ENCODE measurements at regions not wholly inside any gene's neighbourhood (a gene's known extent, or its start where the extent isn't known, plus 50 kb on each side); places are given as distances from the start of the nearest gene placed in this dataset.
A peak's percentile ranks its signal among the peaks of the same experiment; 100 is the strongest.

DNA sequence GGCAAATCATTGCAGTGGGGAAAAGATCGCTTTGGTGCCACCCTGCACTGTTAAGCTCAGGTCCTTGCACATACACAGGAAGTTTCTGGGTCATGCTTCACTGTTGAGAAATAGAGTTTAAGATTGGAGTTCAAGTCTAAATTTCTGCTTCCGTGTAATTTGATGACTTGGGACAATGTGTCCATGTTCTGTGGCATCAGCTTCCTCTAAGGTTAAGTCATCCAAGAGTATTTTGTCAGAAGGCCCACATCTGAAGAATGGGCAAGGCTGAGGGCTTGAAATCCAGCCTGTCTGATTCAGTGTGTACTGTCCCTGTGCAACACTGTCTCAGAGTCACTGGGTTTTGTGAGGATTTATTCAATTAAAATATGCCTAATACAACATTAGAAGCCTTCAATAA is 880.7 kb downstream of the SUCLG1 start:
- Histone ChIP-seq H3F3A (ENCODE audit: low read length, unreplicated experiment) (no peaks in the 10 kb centered on the region), H3K27me3 (ENCODE audit: low read length) (no peaks in the 10 kb centered on the region), H3K4me1 (ENCODE audit: insufficient read depth, low read length) (no peaks in the 10 kb centered on the region), H3K79me2 (ENCODE audit: low read length) (no peaks in the 10 kb centered on the region), H3K9me2 (replicated peaks; ENCODE audit: low read length) (no peaks in the 10 kb centered on the region), H4K20me1 (ENCODE audit: low read length) (no peaks in the 10 kb centered on the region), H3K4me2 (ENCODE audit: low read length) (no peak overlapping the region), H3K9me3 (ENCODE audit: low read length) (no peaks in the 10 kb centered on the region), H2AFZ (ENCODE audit: low read length) (no peak overlapping the region), H3K9ac (ENCODE audit: low read length) (no peak overlapping the region), H3K27ac (ENCODE audit: low read length) (no peak overlapping the region), H3K36me3 (ENCODE audit: low read depth, low read length) (no peaks in the 10 kb centered on the region), H3K4me3 (ENCODE audit: low read length) (no peak overlapping the region)
- intact Hi-C loops (cut with micrococcal nuclease): no loop called here
- no TSS peak for BruUV-seq (replicated peaks)
- ChIA-PET POLR2A (ENCODE audit: unreplicated experiment) (interaction anchor here (0.6 kb wide), 1 partner anchor 27 kb away, joined by 3 read pairs; no protein-coding TSS in a partner anchor), CTCF (no interaction called here)
- no peak for ATAC-seq
- peak; percentile 11 for DNase-seq
- no peak for TF ChIP-seq EZH2phosphoT487 (IDR thresholded peaks at IDR 0.05; ENCODE audit: borderline replicate concordance, low read length)
- TF ChIP-seq, protein P1, sequence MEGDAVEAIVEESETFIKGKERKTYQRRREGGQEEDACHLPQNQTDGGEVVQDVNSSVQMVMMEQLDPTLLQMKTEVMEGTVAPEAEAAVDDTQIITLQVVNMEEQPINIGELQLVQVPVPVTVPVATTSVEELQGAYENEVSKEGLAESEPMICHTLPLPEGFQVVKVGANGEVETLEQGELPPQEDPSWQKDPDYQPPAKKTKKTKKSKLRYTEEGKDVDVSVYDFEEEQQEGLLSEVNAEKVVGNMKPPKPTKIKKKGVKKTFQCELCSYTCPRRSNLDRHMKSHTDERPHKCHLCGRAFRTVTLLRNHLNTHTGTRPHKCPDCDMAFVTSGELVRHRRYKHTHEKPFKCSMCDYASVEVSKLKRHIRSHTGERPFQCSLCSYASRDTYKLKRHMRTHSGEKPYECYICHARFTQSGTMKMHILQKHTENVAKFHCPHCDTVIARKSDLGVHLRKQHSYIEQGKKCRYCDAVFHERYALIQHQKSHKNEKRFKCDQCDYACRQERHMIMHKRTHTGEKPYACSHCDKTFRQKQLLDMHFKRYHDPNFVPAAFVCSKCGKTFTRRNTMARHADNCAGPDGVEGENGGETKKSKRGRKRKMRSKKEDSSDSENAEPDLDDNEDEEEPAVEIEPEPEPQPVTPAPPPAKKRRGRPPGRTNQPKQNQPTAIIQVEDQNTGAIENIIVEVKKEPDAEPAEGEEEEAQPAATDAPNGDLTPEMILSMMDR (conservative IDR thresholded peaks at IDR 0.05; ENCODE audit: low read depth, low read length): no peak

DNA sequence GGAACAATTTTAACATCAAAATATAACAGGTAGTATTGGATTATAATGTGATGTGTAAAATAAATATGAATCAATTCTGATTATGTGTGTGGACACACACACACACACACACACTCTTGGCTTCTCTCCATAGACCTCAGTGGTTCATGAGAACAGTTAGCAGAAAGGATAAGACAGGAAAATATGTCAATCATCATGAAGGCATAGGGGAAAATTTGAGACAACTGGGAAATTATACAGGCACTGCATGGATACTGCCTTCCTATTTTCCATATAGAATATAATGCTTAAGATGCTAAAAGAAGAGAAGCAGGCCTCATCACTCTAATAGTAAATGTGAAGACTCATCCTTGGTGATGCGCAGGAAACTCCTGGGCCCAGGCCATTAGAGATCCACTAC is 884.5 kb downstream of the SUCLG1 start:
- no peak for TF ChIP-seq EZH2 (IDR thresholded peaks at IDR 0.05; ENCODE audit: low read length, unreplicated experiment)
- no peak for TF ChIP-seq EZH2phosphoT487 (IDR thresholded peaks at IDR 0.05; ENCODE audit: borderline replicate concordance, low read length)
- TF ChIP-seq, protein P1 (conservative IDR thresholded peaks at IDR 0.05; ENCODE audit: low read depth, low read length): no peak
- DNase-seq (no peak), ATAC-seq (no peak)
- Histone ChIP-seq H3F3A (ENCODE audit: low read length, unreplicated experiment) (no peaks in the 10 kb centered on the region), H4K20me1 (ENCODE audit: low read length) (no peaks in the 10 kb centered on the region), H3K4me2 (ENCODE audit: low read length) (no peak overlapping the region), H3K36me3 (ENCODE audit: low read depth, low read length) (no peaks in the 10 kb centered on the region), H3K4me1 (ENCODE audit: insufficient read depth, low read length) (0 out of 2 replicates have a peak, but pooled peaks cover 4% of the 10 kb centered on the region), H3K9me2 (replicated peaks; ENCODE audit: low read length) (no peaks in the 10 kb centered on the region), H3K27me3 (ENCODE audit: low read length) (no peaks in the 10 kb centered on the region), H2AFZ (ENCODE audit: low read length) (no peak overlapping the region), H3K27ac (ENCODE audit: low read length) (no peak overlapping the region), H3K9ac (ENCODE audit: low read length) (no peak overlapping the region), H3K9me3 (ENCODE audit: low read length) (no peaks in the 10 kb centered on the region), H3K4me3 (ENCODE audit: low read length) (no peak overlapping the region), H3K79me2 (ENCODE audit: low read length) (no peaks in the 10 kb centered on the region)
- CTCF ChIA-PET: no interaction called here
- BruUV-seq (replicated peaks): no TSS peak
- POLR2A ChIA-PET (ENCODE audit: unreplicated experiment): no interaction called here
- intact Hi-C loops (cut with micrococcal nuclease): no loop called here

DNA sequence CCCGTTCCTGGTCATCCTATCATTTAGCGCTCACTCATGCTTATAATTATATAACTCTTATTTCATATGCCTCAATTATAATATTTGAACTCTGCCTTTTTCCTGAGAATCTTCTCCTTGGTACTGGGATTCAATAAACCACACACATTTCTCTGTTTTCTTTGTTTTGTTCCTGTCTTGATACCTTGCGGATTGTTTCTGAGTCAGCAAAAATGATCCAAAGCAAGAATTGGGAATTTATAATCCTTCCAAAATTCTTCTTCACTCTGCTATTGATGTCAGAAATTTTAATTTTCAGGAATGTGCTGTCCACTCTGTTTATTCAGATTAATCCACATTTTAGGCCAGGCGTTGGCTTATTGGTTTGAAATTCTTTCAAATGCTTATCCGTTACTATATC is 886.0 kb downstream of the SUCLG1 start:
- H3K27me3 ChIP-seq (ENCODE audit: low read length): no peaks in the 10 kb centered on the region
- no peak overlapping the region for H2AFZ ChIP-seq (ENCODE audit: low read length)
- no peak for ATAC-seq
- no peaks in the 10 kb centered on the region for H3K9me2 ChIP-seq (replicated peaks; ENCODE audit: low read length)
- intact Hi-C loops (cut with micrococcal nuclease): no loop called here
- TF ChIP-seq EZH2 (IDR thresholded peaks at IDR 0.05; ENCODE audit: low read length, unreplicated experiment) (no peak), EZH2phosphoT487 (IDR thresholded peaks at IDR 0.05; ENCODE audit: borderline replicate concordance, low read length) (no peak)
- TF ChIP-seq, protein P1 (conservative IDR thresholded peaks at IDR 0.05; ENCODE audit: low read depth, low read length): no peak
- H3K79me2 ChIP-seq (ENCODE audit: low read length): no peaks in the 10 kb centered on the region
- ChIA-PET POLR2A (ENCODE audit: unreplicated experiment) (no interaction called here), CTCF (no interaction called here)
- H3K4me2 ChIP-seq (ENCODE audit: low read length): peak overlapping the region; percentile 44; the same call in 1 of the 2 replicates
- H3K9ac ChIP-seq (ENCODE audit: low read length): no peak overlapping the region
- DNase-seq: no peak
- H3K4me3 ChIP-seq (ENCODE audit: low read length): no peak overlapping the region
- no peaks in the 10 kb centered on the region for H3F3A ChIP-seq (ENCODE audit: low read length, unreplicated experiment)
- no peaks in the 10 kb centered on the region for H4K20me1 ChIP-seq (ENCODE audit: low read length)
- H3K4me1 ChIP-seq (ENCODE audit: insufficient read depth, low read length): 0 out of 2 replicates have a peak, but pooled peaks cover 4% of the 10 kb centered on the region
- no peaks in the 10 kb centered on the region for H3K9me3 ChIP-seq (ENCODE audit: low read length)
- no TSS peak for BruUV-seq (replicated peaks)
- H3K27ac ChIP-seq (ENCODE audit: low read length): no peak overlapping the region
- H3K36me3 ChIP-seq (ENCODE audit: low read depth, low read length): no peaks in the 10 kb centered on the region
